Chondrocyte (in vitro differentiated cells): ENCODE measurements at regions not wholly inside any gene's neighbourhood (a gene's known extent, or its start where the extent isn't known, plus 50 kb on each side); places are given as distances from the start of the nearest gene placed in this dataset.

ENCODE experiments used
- DNase-seq: peaks from one replicate; pipeline ENCODE4 v3.0.0; 2021; ENCODE audit warnings: mixed read lengths, low spot score
- H3K27ac Mint-ChIP-seq: one replicate; pipeline ENCODE4 v1.8.0; 2021; ENCODE audit warnings: mild to moderate bottlenecking, moderate library complexity, mixed read lengths; ENCODE audit not compliant: unreplicated experiment
- H3K27me3 Mint-ChIP-seq: 2 replicates; pipeline ENCODE4 v1.8.0; 2021; ENCODE audit warnings: low read depth, mixed read lengths
- H3K36me3 Mint-ChIP-seq: 2 replicates; pipeline ENCODE4 v1.8.0; 2021; ENCODE audit warnings: low read depth, mixed read lengths
- H3K4me1 Mint-ChIP-seq: 2 replicates; pipeline ENCODE4 v1.8.0; 2021; ENCODE audit warnings: low read depth, mild to moderate bottlenecking, mixed read lengths
- H3K4me3 Mint-ChIP-seq: one replicate; pipeline ENCODE4 v1.8.0; 2021; ENCODE audit warnings: mild to moderate bottlenecking, moderate library complexity, mixed read lengths; ENCODE audit not compliant: unreplicated experiment
- H3K9me3 Mint-ChIP-seq: 2 replicates; pipeline ENCODE4 v1.8.0; 2021; ENCODE audit warnings: low read depth, mixed read lengths
- TF ChIP-seq, protein P1 (sequence below): fragments of 200-600 bp; sonication (generic); IDR thresholded peaks from 2 replicates; pipeline ENCODE4 v1.5.0; 2021; ENCODE audit warnings: antibody characterized with exemption, mild to moderate bottlenecking, moderate library complexity

DNA sequence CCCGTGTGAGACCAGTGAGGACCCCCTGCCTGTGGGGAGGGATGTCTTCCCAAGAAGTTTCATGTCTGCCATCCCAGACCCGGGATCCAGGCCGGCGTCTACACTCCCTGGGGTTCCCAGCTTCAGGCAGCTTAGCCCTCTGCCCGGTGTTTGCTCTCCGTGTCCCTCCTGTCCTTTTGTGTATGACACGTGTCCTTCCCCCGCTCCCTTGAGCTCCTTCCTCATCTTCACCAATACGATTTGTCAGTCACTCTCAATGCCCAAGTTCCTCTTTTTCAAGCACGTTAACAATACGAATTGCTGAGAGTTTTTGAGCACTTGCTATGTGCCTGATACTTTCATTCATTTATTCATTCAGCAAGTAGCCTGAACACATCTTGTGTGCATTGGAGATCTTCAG lies 115.6 kb upstream of the PTPN1 start:
- Mint-ChIP-seq H3K27me3 (no peaks in the 10 kb centered on the region), H3K4me1 (peaks cover 29% of the 10 kb centered on the region), H3K27ac (no peak overlapping the region), H3K4me3 (no peak overlapping the region), H3K9me3 (no peaks in the 10 kb centered on the region), H3K36me3 (no peaks in the 10 kb centered on the region)
- DNase-seq = no peak
- TF ChIP-seq, protein P1, sequence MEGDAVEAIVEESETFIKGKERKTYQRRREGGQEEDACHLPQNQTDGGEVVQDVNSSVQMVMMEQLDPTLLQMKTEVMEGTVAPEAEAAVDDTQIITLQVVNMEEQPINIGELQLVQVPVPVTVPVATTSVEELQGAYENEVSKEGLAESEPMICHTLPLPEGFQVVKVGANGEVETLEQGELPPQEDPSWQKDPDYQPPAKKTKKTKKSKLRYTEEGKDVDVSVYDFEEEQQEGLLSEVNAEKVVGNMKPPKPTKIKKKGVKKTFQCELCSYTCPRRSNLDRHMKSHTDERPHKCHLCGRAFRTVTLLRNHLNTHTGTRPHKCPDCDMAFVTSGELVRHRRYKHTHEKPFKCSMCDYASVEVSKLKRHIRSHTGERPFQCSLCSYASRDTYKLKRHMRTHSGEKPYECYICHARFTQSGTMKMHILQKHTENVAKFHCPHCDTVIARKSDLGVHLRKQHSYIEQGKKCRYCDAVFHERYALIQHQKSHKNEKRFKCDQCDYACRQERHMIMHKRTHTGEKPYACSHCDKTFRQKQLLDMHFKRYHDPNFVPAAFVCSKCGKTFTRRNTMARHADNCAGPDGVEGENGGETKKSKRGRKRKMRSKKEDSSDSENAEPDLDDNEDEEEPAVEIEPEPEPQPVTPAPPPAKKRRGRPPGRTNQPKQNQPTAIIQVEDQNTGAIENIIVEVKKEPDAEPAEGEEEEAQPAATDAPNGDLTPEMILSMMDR = no peak

- H3K36me3 Mint-ChIP-seq = no peaks in the 10 kb centered on the region
- TF ChIP-seq, protein P1 = no peak
- H3K4me1 Mint-ChIP-seq = peaks cover 37% of the 10 kb centered on the region
- H3K27ac Mint-ChIP-seq = peak overlapping the region; percentile 72
- H3K9me3 Mint-ChIP-seq = no peaks in the 10 kb centered on the region
- no peak for DNase-seq
- no peaks in the 10 kb centered on the region for H3K27me3 Mint-ChIP-seq
- no peak overlapping the region for H3K4me3 Mint-ChIP-seq
These were observed 114.9 kb upstream of the PTPN1 start for GRCh38 chr20:50395251-50395729.

DNA sequence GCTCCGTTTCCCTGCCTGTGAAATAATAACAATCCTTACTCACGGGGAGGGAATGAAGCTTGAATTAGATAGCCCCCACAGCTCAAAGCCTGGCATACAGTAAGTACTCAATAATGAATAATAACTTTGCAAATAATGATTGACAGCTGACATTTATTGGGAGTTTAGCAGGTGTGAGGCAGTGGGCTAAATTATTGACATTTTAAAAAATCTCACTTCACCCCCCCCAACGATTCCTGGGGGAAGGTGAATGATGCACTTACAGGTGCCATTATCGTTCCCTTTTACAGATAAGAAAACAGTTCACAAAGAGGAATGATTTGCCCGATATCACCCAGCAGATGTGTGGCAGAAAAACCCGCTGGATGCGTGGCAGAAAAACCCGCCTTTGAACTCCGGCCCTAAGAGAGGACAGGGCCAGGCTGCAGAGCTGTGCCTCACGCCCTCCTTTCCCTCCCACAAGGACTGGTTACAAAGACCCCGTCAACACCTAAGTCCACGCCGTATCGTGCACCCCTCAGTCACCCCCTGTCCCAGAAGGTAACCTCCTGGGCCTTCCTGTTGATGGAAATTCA lies 114.2 kb upstream of the PTPN1 start:
- H3K27me3 Mint-ChIP-seq = no peaks in the 10 kb centered on the region
- no peaks in the 10 kb centered on the region for H3K36me3 Mint-ChIP-seq
- no peaks in the 10 kb centered on the region for H3K9me3 Mint-ChIP-seq
- peaks cover 40% of the 10 kb centered on the region for H3K4me1 Mint-ChIP-seq
- no peak overlapping the region for H3K27ac Mint-ChIP-seq
- TF ChIP-seq, protein P1 = no peak
- no peak for DNase-seq
- H3K4me3 Mint-ChIP-seq = no peak overlapping the region

GRCh38 chr20:50396623-50397022 lies 113.6 kb upstream of the PTPN1 start:
- H3K4me3 Mint-ChIP-seq = no peak overlapping the region

DNA sequence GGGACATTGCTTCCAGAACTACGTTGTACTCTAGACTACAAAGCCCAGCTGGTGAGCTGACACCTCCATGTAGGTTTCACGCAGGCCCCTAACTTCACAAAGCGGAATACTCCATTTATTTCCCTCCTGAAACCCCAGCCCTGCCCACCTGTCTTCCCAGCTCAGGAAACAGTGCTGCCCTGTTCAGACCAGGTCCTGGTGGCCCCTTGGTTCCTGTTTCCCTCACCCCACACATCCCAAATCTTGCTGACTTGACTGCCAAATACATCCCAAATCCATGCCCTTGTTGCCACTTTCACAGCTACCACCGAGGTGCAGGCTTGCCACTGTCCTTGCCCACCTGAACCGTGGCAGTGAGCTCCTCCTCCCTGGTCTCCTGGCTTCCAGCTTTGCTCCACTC lies 113.1 kb upstream of the PTPN1 start:
- no peak overlapping the region for H3K4me3 Mint-ChIP-seq

More at GRCh38 chr20:50396623-50397022, 113.6 kb upstream of the PTPN1 start:
- no peaks in the 10 kb centered on the region for H3K27me3 Mint-ChIP-seq
- H3K9me3 Mint-ChIP-seq = no peaks in the 10 kb centered on the region
- H3K4me1 Mint-ChIP-seq = peaks cover 40% of the 10 kb centered on the region
- H3K27ac Mint-ChIP-seq = no peak overlapping the region
- no peak for DNase-seq
- TF ChIP-seq, protein P1 = no peak
- no peaks in the 10 kb centered on the region for H3K36me3 Mint-ChIP-seq

More for the DNA sequence above, 113.1 kb upstream of the PTPN1 start:
- TF ChIP-seq, protein P1 = no peak
- H3K27ac Mint-ChIP-seq = no peak overlapping the region
- no peak for DNase-seq
- H3K36me3 Mint-ChIP-seq = no peaks in the 10 kb centered on the region
- H3K27me3 Mint-ChIP-seq = peaks cover 3% of the 10 kb centered on the region
- peaks cover 40% of the 10 kb centered on the region for H3K4me1 Mint-ChIP-seq
- no peaks in the 10 kb centered on the region for H3K9me3 Mint-ChIP-seq
